Breast epithelium (tissue), 3 donors: ENCODE measurements at regions not wholly inside any gene's neighbourhood (a gene's known extent, or its start where the extent isn't known, plus 50 kb on each side); places are given as distances from the start of the nearest gene placed in this dataset.

Experiments used
- CTCF ChIP-seq, 3 donors: fragments of 450-650 bp; IDR thresholded peaks; one replicate each; pipeline ENCODE4 v1.5.1; 2016 to 2017; ENCODE audit warnings: antibody characterized with exemption in 3 of 3, mild to moderate bottlenecking in 3 of 3, moderate library complexity in 3 of 3
- POLR2A ChIP-seq: fragments of 450-650 bp; IDR thresholded peaks from one replicate; pipeline ENCODE4 v1.6.1; 2016; ENCODE audit warnings: antibody characterized with exemption, mild to moderate bottlenecking, moderate library complexity

DNA sequence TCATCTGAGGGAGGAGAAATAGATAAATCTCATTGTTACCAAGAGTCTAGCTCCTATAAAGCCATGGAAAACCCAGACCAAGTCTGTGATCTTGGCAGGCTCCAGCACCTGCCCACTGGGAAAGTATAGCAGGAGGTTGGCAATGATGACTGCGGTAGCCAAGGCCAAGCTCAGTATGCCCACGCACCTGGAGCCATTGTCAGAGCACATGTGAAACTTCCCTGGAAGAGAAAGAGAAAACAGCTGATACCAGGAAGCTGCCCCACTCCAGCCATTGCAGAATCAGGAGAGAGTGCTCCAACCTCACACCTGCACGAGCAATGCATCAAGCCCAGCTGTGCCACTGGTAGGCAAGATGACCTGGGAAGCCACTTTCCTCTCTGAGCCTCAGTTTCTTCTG, 62.2 kb upstream of the HEPHL1 start:
- TF ChIP-seq CTCF (IDR thresholded peaks at IDR 0.05) (no peak), POLR2A (no peak)
